IMR-90 (cell line): ENCODE measurements at regions not wholly inside any gene's neighbourhood (a gene's known extent, or its start where the extent isn't known, plus 50 kb on each side); places are given as distances from the start of the nearest gene placed in this dataset.

ENCODE experiments used
- ATAC-seq: fragments of 200-7000 bp; cut with Tn5 transposase; 2 replicates; pipeline ENCODE4 v1.9.1; 2020; ENCODE audit warnings: low read depth, mild to moderate bottlenecking, moderate library complexity
- BruUV-seq: library from RNA; stranded (reverse); fragments of 400-500 nt; replicated peaks from 2 replicates; lab custom pipeline; 2021; lab: Mats Ljungman, UMichigan
- CTCF ChIA-PET: fragments of 300-600 bp; formaldehyde crosslinking; extraction: SDS; loops from one replicate; lab custom pipeline; 2021; ENCODE audit warnings: antibody characterized with exemption; lab: Yijun Ruan, JAX
- POLR2A ChIA-PET: fragments of 300-600 bp; sonication (Branson Sonifier 250); formaldehyde crosslinking; loops from one replicate; lab custom pipeline; 2022; ENCODE audit warnings: antibody characterized with exemption; ENCODE audit not compliant: unreplicated experiment; lab: Charles Lee
- DNase-seq: peaks from one replicate; pipeline ENCODE4 v3.0.0; 2013
- H2AFZ ChIP-seq: replicated peaks from 2 replicates; pipeline ENCODE3; 2013; ENCODE audit warnings: low read length, mild to moderate bottlenecking; ENCODE audit not compliant: poor library complexity
- H2AK5ac ChIP-seq: 2 replicates; pipeline ENCODE4 v1.6.1; 2013; ENCODE audit warnings: low read depth, low read length, inconsistent platforms
- H2AK9ac ChIP-seq: replicated peaks from 2 replicates; pipeline ENCODE3; 2013; ENCODE audit warnings: mild to moderate bottlenecking, low read depth, low read length, moderate library complexity; ENCODE audit not compliant: poor library complexity
- H2BK120ac ChIP-seq: 2 replicates; pipeline ENCODE4 v1.6.1; 2013; ENCODE audit warnings: low read depth, low read length, inconsistent platforms
- H2BK15ac ChIP-seq: 3 replicates; pipeline ENCODE4 v1.6.1; 2013; ENCODE audit warnings: low read depth, low read length, inconsistent platforms
- H2BK20ac ChIP-seq: 2 replicates; pipeline ENCODE4 v1.6.1; 2013; ENCODE audit warnings: low read depth, mild to moderate bottlenecking, inconsistent platforms, low read length, moderate library complexity
- H2BK5ac ChIP-seq: 2 replicates; pipeline ENCODE4 v1.6.1; 2013; ENCODE audit warnings: mild to moderate bottlenecking, low read depth, low read length, inconsistent platforms; ENCODE audit not compliant: poor library complexity, severe bottlenecking
- H3K14ac ChIP-seq: replicated peaks from 2 replicates; pipeline ENCODE4 v1.6.1; 2013; ENCODE audit warnings: low read depth, low read length, inconsistent platforms
- H3K18ac ChIP-seq: 2 replicates; pipeline ENCODE4 v1.6.1; 2013; ENCODE audit warnings: low read depth, low read length, control low read depth
- H3K23ac ChIP-seq: 2 replicates; pipeline ENCODE4 v1.6.1; 2013; ENCODE audit warnings: low read depth, low read length, inconsistent platforms
- H3K27ac ChIP-seq: 2 replicates; pipeline ENCODE4 v1.5.1; 2013; ENCODE audit warnings: mild to moderate bottlenecking, control low read depth, low read length; ENCODE audit not compliant: insufficient read depth
- H3K27me3 ChIP-seq: 2 replicates; pipeline ENCODE4 v1.6.1; 2013; ENCODE audit warnings: low read length; ENCODE audit not compliant: control insufficient read depth, insufficient read depth
- H3K36me3 ChIP-seq: 2 replicates; pipeline ENCODE4 v1.6.1; 2013; ENCODE audit warnings: low read length, mixed read lengths; ENCODE audit not compliant: control insufficient read depth, insufficient read depth
- H3K4ac ChIP-seq: 2 replicates; pipeline ENCODE4 v1.6.1; 2013; ENCODE audit warnings: low read depth, low read length, inconsistent platforms
- H3K4me1 ChIP-seq: 2 replicates; pipeline ENCODE4 v1.6.1; 2013; ENCODE audit warnings: low read length, mixed read lengths; ENCODE audit not compliant: control insufficient read depth, insufficient read depth
- H3K4me2 ChIP-seq: 2 replicates; pipeline ENCODE4 v1.6.1; 2013; ENCODE audit warnings: low read depth, mild to moderate bottlenecking, control low read depth, low read length, moderate library complexity
- H3K4me3 ChIP-seq: 2 replicates; pipeline ENCODE4 v1.5.1; 2013; ENCODE audit warnings: low read depth, mild to moderate bottlenecking, control low read depth, low read length, moderate library complexity; ENCODE audit not compliant: insufficient read depth
- H3K56ac ChIP-seq: 2 replicates; pipeline ENCODE4 v1.6.1; 2013; ENCODE audit warnings: low read length, inconsistent platforms; ENCODE audit not compliant: insufficient read depth; ENCODE audit errors: extremely low read depth
- H3K79me1 ChIP-seq, 2 experiments: 2 replicates each; pipeline ENCODE4 v1.6.1; 2013; ENCODE audit warnings: low read length in 2 of 2, inconsistent platforms in 1 of 2, low read depth in 1 of 2
- H3K9ac ChIP-seq: 2 replicates; pipeline ENCODE4 v1.6.1; 2013; ENCODE audit warnings: low read depth, low read length, control low read depth
- H3K9me1 ChIP-seq: 2 replicates; pipeline ENCODE4 v1.6.1; 2013; ENCODE audit warnings: low read length, inconsistent platforms; ENCODE audit not compliant: insufficient read depth
- H3K9me3 ChIP-seq: 2 replicates; pipeline ENCODE4 v1.6.1; 2013; ENCODE audit warnings: low read length; ENCODE audit not compliant: control insufficient read depth, insufficient read depth
- H4K20me1 ChIP-seq: 2 replicates; pipeline ENCODE4 v1.6.1; 2013; ENCODE audit warnings: low read length, inconsistent platforms; ENCODE audit not compliant: insufficient read depth
- H4K5ac ChIP-seq: 2 replicates; pipeline ENCODE4 v1.6.1; 2013; ENCODE audit warnings: mild to moderate bottlenecking, low read depth, low read length, control low read depth
- H4K8ac ChIP-seq, 2 experiments: 2 replicates each; pipeline ENCODE4 v1.6.1; 2013; ENCODE audit warnings: low read depth in 2 of 2, low read length in 2 of 2, control low read depth in 1 of 2, inconsistent platforms in 1 of 2
- H4K91ac ChIP-seq: 2 replicates; pipeline ENCODE4 v1.6.1; 2013; ENCODE audit warnings: low read depth, low read length, inconsistent platforms; ENCODE audit not compliant: insufficient read depth
- MAFK ChIP-seq: IDR thresholded peaks from 2 replicates; pipeline ENCODE4 v1.6.1; 2012; ENCODE audit warnings: low read depth, low read length, improper control_type of control experiment
- NFE2L2 ChIP-seq: fragments of 150-350 bp; IDR thresholded peaks from 2 replicates; pipeline ENCODE4 v1.6.1; 2016; ENCODE audit warnings: low read depth, mild to moderate bottlenecking, low read length
- POLR2A ChIP-seq: IDR thresholded peaks from 2 replicates; pipeline ENCODE4 v1.6.1; 2012; ENCODE audit warnings: mild to moderate bottlenecking, low read depth, low read length
- RAD21 ChIP-seq: IDR thresholded peaks from 2 replicates; pipeline ENCODE4 v1.6.1; 2012; ENCODE audit warnings: low read length, improper control_type of control experiment
- WGBS, 2 experiments: methylation state at CpG; one replicate each; pipeline versions ENCODE4 v1.1.5 to v1.1.7; 2013; ENCODE audit warnings: missing lambda C conversion rate in 2 of 2; ENCODE audit not compliant: insufficient read length in 1 of 2; ENCODE audit errors: extremely low coverage in 2 of 2; 5-methylcytosine and 5-hydroxymethylcytosine counted together
- dilution Hi-C: fragments of 300-500 bp; cut with HindIII; formaldehyde crosslinking; loops from one replicate; pipeline ENCODE4 v1.14.3; 2018; ENCODE audit warnings: low sequenced_read_pairs; ENCODE audit not compliant: unreplicated experiment
- in situ Hi-C: fragments of 300-500 bp; cut with MboI; formaldehyde crosslinking; loops from 3 replicates; pipeline ENCODE4 v1.14.3; 2019; ENCODE audit warnings: low sequenced_read_pairs, inconsistent platforms, mixed read lengths
- intact Hi-C: fragments of 100-400 bp; cut with micrococcal nuclease; formaldehyde crosslinking; loops from 2 replicates; pipeline ENCODE4 v1.10.0; 2022
- TF ChIP-seq, protein P1 (sequence below): fragments of 150-350 bp; IDR thresholded peaks from 2 replicates; pipeline ENCODE4 v1.6.1; 2016; ENCODE audit warnings: low read depth, mild to moderate bottlenecking, low read length, moderate library complexity, borderline replicate concordance
- TF ChIP-seq, protein P2 (sequence below): fragments of 150-350 bp; IDR thresholded peaks from 2 replicates; pipeline ENCODE4 v1.6.1; 2017; ENCODE audit warnings: mild to moderate bottlenecking, antibody characterized with exemption, low read length, low read depth

DNA sequence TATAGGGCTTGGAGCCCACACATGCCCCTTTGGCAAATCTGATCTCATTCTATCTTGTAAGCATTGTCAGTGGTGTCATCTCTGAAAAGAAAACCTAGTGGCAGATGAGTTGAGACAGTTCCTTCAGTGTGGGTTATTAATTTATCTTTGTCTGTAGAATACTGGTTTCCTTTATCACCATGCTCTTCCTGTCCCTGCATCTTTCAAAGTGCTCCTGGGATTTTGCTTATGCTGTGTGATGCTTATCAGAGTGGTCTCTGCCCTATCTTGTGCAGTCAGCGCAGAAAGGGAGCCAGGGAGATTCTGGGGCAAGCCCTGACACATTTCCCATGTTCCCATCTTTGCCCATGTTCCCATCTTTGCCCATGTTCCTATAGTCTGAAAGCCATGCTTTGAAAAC lies 402.9 kb downstream of the RWDD3 start:
- no peak for ATAC-seq
- H4K5ac ChIP-seq, result no peak overlapping the region
- no peaks in the 10 kb centered on the region for H3K79me1 ChIP-seq
- H2AK5ac ChIP-seq, result no peak overlapping the region
- no peak for DNase-seq
- dilution Hi-C loops (no loop called here), in situ Hi-C loops (no loop called here), intact Hi-C loops (no loop called here)
- H3K4me3 ChIP-seq, result no peak overlapping the region
- H2BK20ac ChIP-seq, result no peak overlapping the region
- no peaks in the 10 kb centered on the region for H3K9me3 ChIP-seq
- H3K9ac ChIP-seq, result no peak overlapping the region
- H2BK120ac ChIP-seq, result no peak overlapping the region
- TF ChIP-seq POLR2A (no peak), MAFK (no peak), NFE2L2 (no peak), RAD21 (no peak)
- TF ChIP-seq, protein P1, sequence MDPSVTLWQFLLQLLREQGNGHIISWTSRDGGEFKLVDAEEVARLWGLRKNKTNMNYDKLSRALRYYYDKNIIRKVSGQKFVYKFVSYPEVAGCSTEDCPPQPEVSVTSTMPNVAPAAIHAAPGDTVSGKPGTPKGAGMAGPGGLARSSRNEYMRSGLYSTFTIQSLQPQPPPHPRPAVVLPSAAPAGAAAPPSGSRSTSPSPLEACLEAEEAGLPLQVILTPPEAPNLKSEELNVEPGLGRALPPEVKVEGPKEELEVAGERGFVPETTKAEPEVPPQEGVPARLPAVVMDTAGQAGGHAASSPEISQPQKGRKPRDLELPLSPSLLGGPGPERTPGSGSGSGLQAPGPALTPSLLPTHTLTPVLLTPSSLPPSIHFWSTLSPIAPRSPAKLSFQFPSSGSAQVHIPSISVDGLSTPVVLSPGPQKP, result no peak
- TF ChIP-seq, protein P2, sequence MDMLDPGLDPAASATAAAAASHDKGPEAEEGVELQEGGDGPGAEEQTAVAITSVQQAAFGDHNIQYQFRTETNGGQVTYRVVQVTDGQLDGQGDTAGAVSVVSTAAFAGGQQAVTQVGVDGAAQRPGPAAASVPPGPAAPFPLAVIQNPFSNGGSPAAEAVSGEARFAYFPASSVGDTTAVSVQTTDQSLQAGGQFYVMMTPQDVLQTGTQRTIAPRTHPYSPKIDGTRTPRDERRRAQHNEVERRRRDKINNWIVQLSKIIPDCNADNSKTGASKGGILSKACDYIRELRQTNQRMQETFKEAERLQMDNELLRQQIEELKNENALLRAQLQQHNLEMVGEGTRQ, result no peak
- no peaks in the 10 kb centered on the region for H3K27me3 ChIP-seq
- WGBS, 2 experiments, result no CpG with 5 or more reads among the region's 1 CpG
- no peaks in the 10 kb centered on the region for H3K36me3 ChIP-seq
- BruUV-seq, result no TSS peak
- no peak overlapping the region for H4K91ac ChIP-seq
- ChIA-PET CTCF (no interaction called here), POLR2A (no interaction called here)
- H3K23ac ChIP-seq, result no peak overlapping the region
- H3K14ac ChIP-seq, result no peak overlapping the region
- no peak overlapping the region for H3K56ac ChIP-seq
- no peak overlapping the region for H3K18ac ChIP-seq
- no peak overlapping the region for H2AK9ac ChIP-seq
- no peak overlapping the region for H3K4ac ChIP-seq
- H4K8ac ChIP-seq, result no peak overlapping the region
- no peak overlapping the region for H3K27ac ChIP-seq
- no peaks in the 10 kb centered on the region for H4K20me1 ChIP-seq
- H2BK5ac ChIP-seq, result no peak overlapping the region
- H3K4me1 ChIP-seq, result no peaks in the 10 kb centered on the region
- no peaks in the 10 kb centered on the region for H3K9me1 ChIP-seq
- no peak overlapping the region for H2AFZ ChIP-seq
- no peak overlapping the region for H3K4me2 ChIP-seq
- no peak overlapping the region for H2BK15ac ChIP-seq
